Activated CD8-positive, alpha-beta memory T cell treated with anti-CD3 and anti-CD28 coated beads for 36 hours (primary cell): ENCODE measurements at regions not wholly inside any gene's neighbourhood (a gene's known extent, or its start where the extent isn't known, plus 50 kb on each side); places are given as distances from the start of the nearest gene placed in this dataset.
"Not testable (repeated sequence)": the region's sequence is repeated elsewhere in the genome, so short reads cannot be mapped to it uniquely, and the experiment has no call there.

Experiments used
- CTCF ChIA-PET: fragments of 350-600 bp; sonication (Branson Sonifier 250); formaldehyde crosslinking; loops from one replicate; lab custom pipeline; 2021; ENCODE audit warnings: antibody characterized with exemption; lab: Charles Lee
- POLR2A ChIA-PET: fragments of 350-600 bp; sonication (Branson Sonifier 250); formaldehyde crosslinking; loops from one replicate; lab custom pipeline; 2021; ENCODE audit warnings: antibody characterized with exemption; lab: Charles Lee

DNA sequence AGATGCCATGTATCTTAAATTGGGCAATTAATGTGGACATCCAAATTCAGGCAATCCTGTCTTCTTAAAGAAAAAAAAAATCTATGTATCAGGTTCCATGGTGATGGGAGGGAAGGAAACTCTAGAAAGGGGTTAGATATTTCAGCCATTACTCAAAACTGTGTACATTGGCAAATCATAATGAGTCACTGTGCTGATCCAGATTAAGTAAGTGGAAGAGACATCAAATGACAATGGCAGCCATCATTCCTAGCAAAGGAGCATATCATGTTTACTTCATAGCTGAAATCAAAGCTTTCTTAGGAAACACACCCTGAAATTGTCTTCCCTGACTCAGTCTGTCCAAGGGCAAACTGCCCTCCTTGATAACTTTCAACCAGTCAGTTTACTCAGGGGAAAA, 713.3 kb upstream of the GBE1 start:
- ChIA-PET CTCF (no interaction called here), POLR2A (no interaction called here)

DNA sequence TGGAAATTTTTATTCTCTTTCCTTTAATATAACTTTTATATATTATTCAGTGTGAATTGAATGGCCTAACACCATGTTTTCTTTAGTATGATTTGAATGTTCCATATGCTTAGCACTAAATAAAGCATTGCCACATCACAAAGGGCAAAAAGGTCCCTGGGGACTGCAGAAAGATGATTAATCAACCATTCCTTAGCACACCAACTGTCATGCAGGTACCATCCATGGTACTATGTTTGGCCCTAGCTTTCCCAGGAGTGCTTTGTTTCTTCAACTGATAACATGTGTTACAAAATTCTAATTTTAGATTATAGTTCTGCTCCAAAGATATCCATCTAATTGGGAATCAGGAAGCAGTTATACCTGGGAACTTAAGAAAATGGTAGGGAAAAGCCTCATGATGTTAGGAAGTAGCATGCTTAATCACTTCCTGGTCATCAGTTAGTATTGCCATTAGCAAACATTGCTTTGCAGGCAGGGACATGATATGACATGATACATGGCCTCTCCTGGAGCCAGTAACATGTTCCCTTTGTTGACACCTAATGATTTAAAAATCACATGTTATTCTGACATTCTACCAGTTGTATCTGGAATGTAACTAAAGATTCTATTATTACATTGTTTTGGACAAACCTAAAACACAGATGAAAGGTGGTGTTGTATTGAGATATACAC, 712.6 kb upstream of the GBE1 start:
- ChIA-PET POLR2A (no interaction called here), CTCF (no interaction called here)

DNA sequence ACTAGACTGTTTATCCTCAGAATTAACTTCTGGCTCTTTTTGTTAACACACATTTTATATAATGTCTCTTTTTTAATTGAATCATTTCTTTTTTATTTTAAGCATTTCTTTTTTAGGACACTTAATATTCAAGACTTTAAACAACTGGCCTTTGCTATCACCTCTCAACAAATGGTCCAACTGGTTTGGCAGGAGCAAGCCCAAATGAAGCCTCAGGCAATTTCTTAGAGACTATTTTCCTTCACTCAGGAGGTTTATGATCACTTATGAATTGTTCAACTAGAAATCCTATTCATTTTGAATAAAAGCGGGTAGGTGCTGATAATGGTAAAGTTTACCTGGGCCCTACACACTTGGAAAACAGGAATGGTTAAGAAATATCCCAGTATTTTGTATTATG, 705.6 kb upstream of the GBE1 start:
- ChIA-PET POLR2A (no interaction called here), CTCF (no interaction called here)

DNA sequence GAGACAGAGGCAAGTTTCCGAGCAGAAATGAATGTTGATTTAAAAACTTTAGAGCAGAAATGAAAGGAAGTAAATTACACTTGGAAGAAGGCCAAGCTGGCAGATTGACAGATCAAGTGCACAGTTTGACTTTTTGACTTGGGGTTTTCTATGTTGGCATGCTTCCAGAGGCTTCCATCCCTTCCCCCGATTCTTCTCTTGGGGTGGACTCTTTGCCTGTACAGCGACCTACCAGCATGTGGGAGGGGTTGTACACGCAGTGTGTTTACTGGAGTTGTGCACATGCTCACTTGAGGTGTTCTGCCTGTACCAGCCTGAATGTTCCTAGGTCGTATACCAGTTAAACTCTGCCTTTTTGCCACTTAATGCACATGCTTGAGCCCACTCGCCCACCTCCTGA, 701.5 kb upstream of the GBE1 start:
- POLR2A ChIA-PET: no interaction called here

DNA sequence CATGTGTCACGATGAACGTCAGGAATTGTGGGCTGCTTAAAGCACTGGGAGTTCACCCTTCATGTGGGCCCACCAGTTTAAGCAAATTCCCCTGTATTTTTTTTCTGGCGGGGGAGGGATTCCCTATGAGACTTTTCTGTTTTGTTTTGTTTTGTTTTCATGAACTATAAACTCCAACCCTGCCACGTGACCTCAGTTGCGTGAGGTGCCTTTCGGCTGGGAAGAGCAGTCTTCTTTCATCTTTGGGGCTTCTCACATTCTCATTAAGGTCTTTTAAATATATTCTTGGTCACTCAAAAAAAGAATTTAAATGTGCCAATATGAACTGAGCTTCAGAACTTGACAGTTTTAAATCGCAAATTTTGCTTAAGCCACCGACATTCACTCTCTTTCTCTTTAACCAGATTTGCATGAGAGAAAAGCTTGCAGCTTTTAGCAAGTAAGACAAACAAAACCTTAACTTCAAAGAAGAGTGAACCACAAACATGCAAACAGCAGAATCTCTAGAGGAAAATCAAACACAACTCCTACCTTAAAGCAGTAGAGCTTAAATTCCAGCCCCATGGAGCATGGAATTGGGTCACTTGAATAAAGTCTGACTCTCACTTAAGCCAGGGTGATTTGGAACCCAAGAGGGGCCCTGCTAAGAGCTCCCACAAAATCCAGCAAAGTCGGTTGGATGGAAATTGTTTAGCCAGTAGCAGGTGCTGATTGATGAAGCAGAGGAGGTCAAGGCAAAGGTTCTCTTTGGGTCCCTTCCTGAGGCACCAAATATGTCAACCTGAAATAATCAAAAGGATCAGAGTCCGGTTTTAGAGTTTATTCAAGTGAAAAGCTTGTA, 699.8 kb upstream of the GBE1 start:
- CTCF ChIA-PET: no interaction called here
- POLR2A ChIA-PET: no interaction called here

More for the DNA sequence above, 701.5 kb upstream of the GBE1 start:
- CTCF ChIA-PET: no interaction called here

DNA sequence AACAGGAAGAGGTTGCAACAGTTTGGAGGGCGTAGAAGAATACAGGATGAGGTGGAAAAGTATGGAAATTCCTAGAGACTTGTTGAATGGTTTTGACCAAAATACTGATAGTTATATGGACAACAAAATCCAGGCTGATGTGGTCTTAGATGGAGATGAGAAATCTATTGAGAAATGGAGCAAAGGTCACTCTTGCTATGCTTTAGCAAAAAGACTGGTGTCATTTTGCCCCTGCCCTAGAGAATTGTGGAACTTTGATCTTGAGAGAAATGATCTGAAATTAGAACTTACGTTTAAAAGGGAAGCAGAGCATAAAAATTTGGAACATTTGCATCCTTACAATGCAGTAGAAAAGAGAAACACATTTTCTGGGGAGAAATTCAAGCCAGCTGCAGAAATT, 686.9 kb upstream of the GBE1 start:
- POLR2A ChIA-PET: no interaction called here
- CTCF ChIA-PET: no interaction called here

DNA sequence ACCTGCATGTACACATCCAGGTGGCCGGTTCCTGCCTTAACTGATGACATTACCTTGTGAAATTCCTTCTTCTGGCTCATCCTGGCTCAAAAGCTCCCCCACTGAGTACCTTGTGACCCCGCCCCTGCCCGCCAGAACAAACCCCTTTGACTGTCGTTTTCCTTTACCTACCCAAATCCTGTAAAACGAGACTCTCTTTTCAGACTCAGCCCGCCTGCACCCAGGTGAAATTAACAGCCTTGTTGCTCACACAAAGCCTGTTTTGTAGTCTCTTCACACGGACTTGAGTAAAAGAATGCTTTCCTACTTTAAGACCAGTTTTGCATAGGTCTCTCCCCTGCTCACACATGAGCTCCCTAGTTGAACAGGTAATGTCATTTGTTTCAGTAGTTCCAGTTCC, 667.4 kb upstream of the GBE1 start:
- CTCF ChIA-PET, POLR2A ChIA-PET: not testable (repeated sequence)

DNA sequence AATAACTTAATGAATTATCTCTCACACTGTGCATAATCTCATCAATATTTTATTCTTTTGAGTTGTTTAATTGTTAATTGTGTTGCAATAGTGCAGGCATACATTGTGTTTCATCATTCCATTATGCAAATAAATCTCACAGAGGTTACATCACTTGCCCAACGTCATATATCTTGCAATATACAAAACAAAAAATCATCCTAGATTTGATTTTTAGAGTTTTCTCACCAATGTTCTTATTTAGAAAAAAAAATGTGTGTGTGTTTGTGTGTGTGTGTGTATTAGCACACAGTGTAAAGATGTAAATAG, 662.5 kb upstream of the GBE1 start:
- POLR2A ChIA-PET: no interaction called here
- CTCF ChIA-PET: no interaction called here

DNA sequence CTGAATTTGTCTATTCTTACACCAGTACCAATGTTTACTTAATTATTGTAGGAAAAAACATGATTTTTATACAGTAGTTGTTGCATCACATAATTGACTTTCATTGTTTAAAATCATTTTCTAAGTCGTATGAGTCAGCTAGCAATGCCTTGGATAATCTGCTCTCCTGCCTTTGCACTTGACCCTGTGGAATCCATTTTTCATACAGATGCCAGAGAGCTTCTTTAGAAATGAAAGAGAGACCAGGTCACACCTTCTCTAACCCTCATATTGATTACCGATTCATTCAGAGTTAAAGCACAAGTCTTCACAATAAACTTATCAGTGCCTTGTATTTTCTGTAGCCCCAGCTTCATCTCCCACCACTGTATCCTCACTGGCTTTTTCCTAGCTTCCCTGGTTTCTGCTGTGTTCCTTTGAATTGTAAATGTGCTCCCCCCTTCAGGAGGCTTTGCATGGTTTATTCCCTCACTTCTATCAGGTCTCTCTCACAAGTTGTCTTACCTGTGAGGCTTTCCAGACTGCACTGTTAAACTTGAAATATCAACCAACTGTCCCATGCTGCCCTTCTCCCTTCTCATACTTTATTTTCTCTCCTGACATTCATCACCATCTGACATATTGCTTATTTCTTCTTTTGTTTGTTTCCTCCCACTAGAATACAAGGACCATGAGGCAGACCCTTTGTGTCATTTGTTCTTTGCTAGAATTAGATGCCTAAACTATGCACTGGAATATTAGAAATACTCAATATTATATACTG, 662.0 kb upstream of the GBE1 start:
- ChIA-PET POLR2A (no interaction called here), CTCF (no interaction called here)

DNA sequence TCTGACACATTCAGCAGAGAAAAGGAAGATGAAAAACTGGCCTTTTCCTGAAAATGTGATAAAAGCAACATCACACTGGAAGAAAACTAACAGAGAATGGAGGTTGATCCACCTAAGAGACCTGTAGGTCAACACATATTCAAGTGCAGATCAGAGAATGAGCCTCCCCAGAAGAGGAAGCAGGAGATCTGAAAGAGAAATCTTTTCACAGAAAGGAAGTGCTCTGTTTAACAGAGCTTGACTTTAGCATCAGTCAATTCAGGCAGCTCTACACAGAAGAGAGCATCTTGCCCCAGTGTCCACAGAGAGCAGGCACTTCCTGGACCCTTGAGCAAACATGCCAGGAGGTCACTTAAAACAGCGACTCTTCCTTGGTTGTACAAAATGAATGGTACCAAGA, 655.4 kb upstream of the GBE1 start:
- POLR2A ChIA-PET: no interaction called here
- CTCF ChIA-PET: no interaction called here

DNA sequence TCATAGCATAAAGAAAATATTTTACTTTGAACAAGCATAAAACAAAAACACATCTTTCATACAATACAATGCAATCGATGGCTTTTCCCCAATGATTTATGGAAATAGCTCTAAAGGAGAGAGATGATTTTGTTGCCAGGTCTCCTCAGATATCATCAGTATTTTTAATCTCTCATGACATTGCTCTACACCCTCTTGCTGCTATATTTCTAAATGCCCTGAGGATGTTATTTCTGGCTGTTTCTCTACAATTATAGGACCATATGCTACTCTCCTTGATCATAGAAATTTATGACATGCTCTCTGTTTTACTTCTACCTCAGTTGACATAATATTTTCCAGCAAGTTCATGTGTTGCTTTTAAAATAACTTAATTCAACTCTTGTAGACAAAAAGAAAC, 654.9 kb upstream of the GBE1 start:
- ChIA-PET POLR2A (no interaction called here), CTCF (no interaction called here)

DNA sequence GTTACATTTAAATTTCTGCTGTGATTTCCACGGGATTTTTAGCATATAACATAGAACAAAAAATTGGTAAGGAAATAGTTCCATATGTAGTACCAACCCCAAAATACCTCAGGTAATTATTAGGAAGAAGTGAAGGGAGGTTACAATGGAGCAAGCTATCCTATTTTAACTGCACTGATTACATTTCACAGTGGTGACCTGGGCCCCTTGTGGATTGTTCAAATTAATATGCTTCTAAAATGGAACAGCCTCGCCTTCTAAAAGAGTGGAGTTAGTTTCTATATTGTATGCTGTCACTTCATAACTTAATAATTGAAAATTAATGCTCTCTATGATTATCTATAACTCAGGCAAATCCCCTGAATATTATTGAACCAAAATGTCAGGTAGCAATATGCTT, 651.7 kb upstream of the GBE1 start:
- ChIA-PET CTCF (no interaction called here), POLR2A (no interaction called here)

DNA sequence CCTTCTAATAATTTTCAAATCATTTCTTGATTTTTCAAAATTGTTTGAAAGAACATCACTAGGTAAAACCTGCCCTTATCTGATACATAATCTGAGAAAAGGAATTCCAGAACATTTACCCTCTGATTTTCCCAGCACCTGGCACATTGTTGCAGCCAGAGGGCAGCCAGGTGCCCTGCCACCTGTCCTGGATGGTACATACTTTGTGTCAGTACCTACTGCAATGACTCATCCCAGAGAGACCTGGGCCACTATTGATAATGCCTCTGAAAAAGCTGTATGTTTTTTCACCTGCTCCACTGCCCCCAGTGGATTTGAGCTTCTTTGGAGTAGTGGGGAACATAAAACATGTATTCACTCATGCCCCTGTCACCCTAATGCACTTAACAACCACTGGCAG, 648.9 kb upstream of the GBE1 start:
- ChIA-PET POLR2A (no interaction called here), CTCF (no interaction called here)

DNA sequence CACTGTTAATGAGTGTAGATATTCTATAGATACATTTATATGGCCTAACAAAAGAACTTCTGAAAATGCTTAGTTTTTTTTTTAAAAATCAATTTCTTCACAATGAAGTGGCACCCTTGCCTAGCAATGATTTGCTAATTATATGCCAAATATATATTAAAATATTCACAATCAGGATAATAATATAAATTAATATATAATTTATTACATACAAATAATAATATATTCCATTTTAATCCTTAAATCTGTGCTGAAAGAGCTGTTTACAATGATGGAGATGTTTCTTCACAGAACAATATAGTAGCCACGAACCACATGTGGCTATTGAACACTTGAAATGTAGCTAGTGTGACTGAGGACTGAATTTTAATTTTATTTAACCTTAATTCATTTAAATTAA, 648.4 kb upstream of the GBE1 start:
- POLR2A ChIA-PET: no interaction called here
- CTCF ChIA-PET: no interaction called here

DNA sequence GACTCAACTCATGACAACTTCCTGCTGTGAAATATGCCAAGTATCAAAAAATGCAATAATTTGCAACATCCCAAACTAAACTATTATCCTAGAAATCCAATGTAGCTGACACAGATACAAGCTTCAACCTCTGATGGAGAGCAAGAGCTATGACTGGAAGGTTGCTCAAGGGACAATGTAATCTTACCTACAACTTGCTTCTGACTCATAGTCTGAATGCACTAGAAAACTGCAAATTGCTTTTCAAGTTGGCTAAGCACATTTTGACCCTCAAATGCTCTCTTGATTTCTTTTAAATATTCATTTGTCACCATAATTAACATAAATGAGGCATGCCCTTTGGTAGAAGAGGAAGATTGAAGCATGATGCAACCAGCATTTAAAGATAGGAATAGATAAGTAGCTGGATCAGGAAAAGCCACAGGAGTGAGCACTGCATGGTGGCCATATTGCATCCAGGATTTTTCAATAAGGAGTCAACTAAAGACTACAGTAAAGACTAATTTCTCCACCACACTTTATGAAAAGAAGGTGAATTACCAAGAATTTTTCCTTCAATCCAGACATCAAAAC, 630.8 kb upstream of the GBE1 start:
- ChIA-PET POLR2A (no interaction called here), CTCF (no interaction called here)

DNA sequence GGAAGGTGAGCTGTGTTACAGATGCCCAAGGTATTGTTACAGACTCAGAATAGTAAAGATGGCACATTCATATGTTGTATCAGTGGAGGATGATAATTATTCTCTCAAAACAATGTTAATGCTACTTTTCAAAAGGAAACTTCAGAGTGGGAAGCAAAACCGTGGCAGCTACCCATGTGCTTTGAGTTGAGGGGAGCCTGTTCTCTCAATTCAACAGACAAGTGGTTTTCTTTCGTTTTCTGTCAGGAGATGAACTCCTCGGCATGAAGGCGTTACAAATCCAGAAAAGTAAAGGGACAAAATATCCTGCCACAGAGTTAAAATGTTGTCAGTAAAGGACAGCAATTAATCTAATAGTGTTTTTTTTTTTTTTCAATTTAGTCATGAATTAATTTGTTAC, 629.4 kb upstream of the GBE1 start:
- CTCF ChIA-PET: no interaction called here
- POLR2A ChIA-PET: no interaction called here

DNA sequence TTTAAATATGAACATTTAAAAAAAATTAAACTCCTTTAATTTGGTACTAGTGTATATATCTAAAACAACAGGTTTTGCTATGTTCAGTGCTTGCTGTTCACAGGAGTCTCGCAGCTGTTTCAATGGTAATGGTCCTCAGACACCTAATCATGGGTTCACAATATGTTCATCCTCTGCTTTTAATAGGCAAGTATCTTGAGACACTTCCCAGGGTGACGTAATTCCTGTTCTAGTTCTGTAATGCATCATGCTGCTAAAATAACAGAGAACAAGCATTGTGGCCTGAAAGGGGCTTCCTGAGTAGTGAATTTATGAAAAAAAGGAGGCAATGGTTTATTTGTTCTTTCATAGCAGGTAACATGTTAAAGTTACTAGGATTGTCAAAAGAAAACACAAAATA, 625.2 kb upstream of the GBE1 start:
- POLR2A ChIA-PET: no interaction called here
- CTCF ChIA-PET: no interaction called here

DNA sequence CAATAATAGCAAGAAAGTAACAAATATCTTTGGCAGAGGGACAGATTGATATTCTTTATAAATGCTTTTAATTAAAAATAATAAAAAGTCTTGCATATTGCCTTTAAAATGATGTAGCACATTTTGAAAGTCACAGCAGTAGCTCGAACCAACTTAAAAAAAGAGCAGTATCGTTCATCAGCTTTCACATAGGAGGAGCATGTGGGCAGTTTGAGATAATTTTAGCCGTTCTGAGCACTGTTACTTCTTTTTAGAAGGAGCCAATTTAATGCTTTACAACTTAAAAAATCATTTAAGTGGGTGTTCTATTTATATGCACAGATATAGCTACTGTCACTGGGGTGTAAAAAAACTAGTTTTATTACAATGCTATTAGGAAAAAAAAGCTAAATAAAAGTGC, 622.7 kb upstream of the GBE1 start:
- ChIA-PET CTCF (no interaction called here), POLR2A (no interaction called here)

DNA sequence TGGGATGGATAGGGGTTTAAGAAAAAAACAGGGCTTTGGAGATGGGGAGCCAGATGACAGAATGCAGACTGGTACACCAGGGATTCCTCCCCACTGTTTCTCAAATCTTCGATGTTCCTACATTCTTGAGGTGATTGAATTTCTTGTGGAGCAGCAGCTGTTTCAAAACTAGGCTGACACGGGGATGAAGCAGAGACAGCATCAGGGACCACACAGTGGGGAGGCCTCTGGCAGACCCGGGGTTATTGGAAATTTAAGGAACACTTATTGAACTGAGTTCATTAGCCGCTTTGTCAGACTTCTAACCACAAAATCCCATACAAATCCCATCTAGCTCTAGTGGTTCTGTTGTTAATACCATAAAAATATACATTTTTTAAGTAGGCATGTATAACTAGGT, 621.4 kb upstream of the GBE1 start:
- ChIA-PET POLR2A (no interaction called here), CTCF (no interaction called here)

DNA sequence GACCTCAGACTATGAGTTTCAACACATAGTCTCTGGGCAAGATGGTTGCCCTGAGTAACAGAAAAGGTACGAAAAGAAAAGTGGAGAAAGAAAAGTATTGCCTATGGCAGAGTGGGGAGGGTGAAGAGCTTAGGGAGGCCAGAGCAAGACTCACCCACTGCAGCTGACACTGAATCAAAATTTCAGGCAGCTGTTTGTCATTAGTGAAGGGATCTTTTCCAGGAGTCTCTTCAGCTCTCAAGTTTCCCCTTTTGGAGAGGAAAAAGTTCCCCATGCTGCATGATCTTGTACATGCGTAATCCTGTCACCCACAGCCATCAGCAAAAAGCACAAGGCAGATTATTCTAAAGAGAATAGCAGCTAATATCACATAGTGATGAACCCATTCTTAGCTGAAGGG, 616.9 kb upstream of the GBE1 start:
- CTCF ChIA-PET: no interaction called here
- POLR2A ChIA-PET: no interaction called here

DNA sequence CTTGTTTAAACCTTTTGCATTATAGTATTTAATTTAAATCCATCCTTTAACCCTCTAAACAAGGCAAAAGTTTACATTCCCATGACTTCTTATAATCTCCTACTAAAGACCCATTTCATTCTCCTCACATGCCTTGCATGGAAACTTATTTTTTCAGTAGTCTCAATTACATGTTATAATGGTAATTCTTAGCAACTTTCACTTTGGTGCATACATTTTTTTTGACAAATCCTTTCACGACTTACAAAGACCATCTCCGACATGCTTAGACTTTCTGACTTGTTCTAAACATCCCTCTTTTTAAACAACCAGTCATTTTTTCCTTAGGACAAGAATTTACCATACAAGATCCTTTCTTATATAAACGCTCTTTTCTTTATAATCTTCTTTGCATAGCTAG, 615.4 kb upstream of the GBE1 start:
- POLR2A ChIA-PET: no interaction called here
- CTCF ChIA-PET: no interaction called here
